OCI-LY7 (cell line): ENCODE measurements at regions not wholly inside any gene's neighbourhood (a gene's known extent, or its start where the extent isn't known, plus 50 kb on each side); places are given as distances from the start of the nearest gene placed in this dataset.

Experiments
- CTCF ChIP-seq: fragments of 200-600 bp; sonication (generic); conservative IDR thresholded peaks from 2 replicates; pipeline ENCODE4 v1.5.1; 2014; ENCODE audit warnings: mild to moderate bottlenecking, antibody characterized with exemption, low read length, moderate library complexity, mixed read lengths
- EZH2phosphoT487 ChIP-seq: fragments of 200-600 bp; sonication (generic); IDR thresholded peaks from 2 replicates; pipeline ENCODE4 v1.6.1; 2018; ENCODE audit warnings: low read depth, borderline replicate concordance, mild to moderate bottlenecking, mixed run types, antibody characterized with exemption, low read length, moderate library complexity, mixed read lengths

GRCh38 chrX:129144172-129145038 lies 378.9 kb downstream of the SMARCA1 start:
- TF ChIP-seq CTCF: no peak
- no peak for TF ChIP-seq EZH2phosphoT487
